Neural cell (in vitro differentiated cells): ENCODE measurements at regions not wholly inside any gene's neighbourhood (a gene's known extent, or its start where the extent isn't known, plus 50 kb on each side); places are given as distances from the start of the nearest gene placed in this dataset.

ENCODE experiments used
- H2AFZ ChIP-seq: fragments of 200-600, 300-800 bp; sonication (generic), shearing (Covaris generic); 2 replicates; pipeline ENCODE4 v1.6.0; 2014; ENCODE audit warnings: low read depth, mild to moderate bottlenecking, antibody characterized with exemption, low read length, moderate library complexity
- H3F3A ChIP-seq: fragments of 200-600 bp; shearing (Covaris generic); 2 replicates; pipeline ENCODE4 v1.6.1; 2016; ENCODE audit warnings: mild to moderate bottlenecking, moderate library complexity, mixed read lengths, antibody characterized with exemption, low read length; ENCODE audit not compliant: insufficient read depth, poor library complexity, severe bottlenecking
- H3K27ac ChIP-seq: fragments of 200-600, 300-800 bp; sonication (generic), shearing (Covaris generic); 2 replicates; pipeline ENCODE4 v1.5.1; 2014; ENCODE audit warnings: mild to moderate bottlenecking, low read length, moderate library complexity
- H3K27me3 ChIP-seq: fragments of 300-800, 200-600 bp; sonication (generic), shearing (Covaris generic); 2 replicates; pipeline ENCODE4 v1.6.0; 2014; ENCODE audit warnings: mild to moderate bottlenecking, low read depth, low read length, moderate library complexity; ENCODE audit not compliant: insufficient read depth
- H3K36me3 ChIP-seq: fragments of 300-800, 200-600 bp; sonication (generic), shearing (Covaris generic); 2 replicates; pipeline ENCODE4 v1.5.1; 2014; ENCODE audit warnings: mild to moderate bottlenecking, antibody characterized with exemption, low read length, moderate library complexity; ENCODE audit not compliant: insufficient read depth
- H3K4me2 ChIP-seq: fragments of 300-800, 200-600 bp; sonication (generic), shearing (Covaris generic); 2 replicates; pipeline ENCODE4 v1.6.0; 2014; ENCODE audit warnings: mild to moderate bottlenecking, low read length
- H3K4me3 ChIP-seq: fragments of 300-800, 200-600 bp; sonication (generic), shearing (Covaris generic); 2 replicates; pipeline ENCODE4 v1.5.1; 2014; ENCODE audit warnings: mild to moderate bottlenecking, low read length, moderate library complexity
- H3K79me2 ChIP-seq: fragments of 200-600 bp; shearing (Covaris generic); replicated peaks from 2 replicates; pipeline ENCODE4 v1.6.0; 2014; ENCODE audit warnings: mild to moderate bottlenecking, low read length, moderate library complexity; ENCODE audit not compliant: insufficient read depth
- H3K9ac ChIP-seq: fragments of 300-800, 200-600 bp; sonication (generic), shearing (Covaris generic); 2 replicates; pipeline ENCODE4 v1.6.1; 2016; ENCODE audit warnings: mild to moderate bottlenecking, low read length, mixed read lengths
- H3K9me2 ChIP-seq: fragments of 200-600 bp; shearing (Covaris generic); 2 replicates; pipeline ENCODE4 v1.6.1; 2016; ENCODE audit warnings: mild to moderate bottlenecking, low read length, mixed read lengths; ENCODE audit not compliant: insufficient read depth
- H3K9me3 ChIP-seq: fragments of 200-600, 300-800 bp; sonication (generic), shearing (Covaris generic); 2 replicates; pipeline ENCODE4 v1.6.1; 2016; ENCODE audit warnings: mild to moderate bottlenecking, mixed run types, low read length, moderate library complexity, mixed read lengths
- H4K20me1 ChIP-seq: fragments of 200-600 bp; shearing (Covaris generic); 2 replicates; pipeline ENCODE4 v1.6.1; 2016; ENCODE audit warnings: mild to moderate bottlenecking, mixed run types; ENCODE audit not compliant: insufficient read depth
- CTCF ChIP-seq: fragments of 450-650 bp; IDR thresholded peaks from 2 replicates; pipeline ENCODE4 v1.5.1; 2014; ENCODE audit warnings: antibody characterized with exemption, mild to moderate bottlenecking, moderate library complexity; ENCODE audit not compliant: poor library complexity, severe bottlenecking
- EP300 ChIP-seq: fragments of 450-650 bp; conservative IDR thresholded peaks from 2 replicates; pipeline ENCODE4 v1.6.1; 2014; ENCODE audit warnings: antibody characterized with exemption, mild to moderate bottlenecking, moderate library complexity; ENCODE audit not compliant: poor library complexity, severe bottlenecking
- EZH2 ChIP-seq: fragments of 200-600, 300-800 bp; shearing (Covaris generic), sonication (generic); IDR thresholded peaks from 2 replicates; pipeline ENCODE4 v1.6.1; 2014; ENCODE audit warnings: antibody characterized with exemption, low read length, borderline replicate concordance, mild to moderate bottlenecking; ENCODE audit not compliant: insufficient read depth, poor library complexity, severe bottlenecking
- MXI1 ChIP-seq: fragments of 450-650 bp; conservative IDR thresholded peaks from 2 replicates; pipeline ENCODE4 v1.6.1; 2014; ENCODE audit warnings: antibody characterized with exemption, mild to moderate bottlenecking; ENCODE audit not compliant: poor library complexity, severe bottlenecking
- RAD21 ChIP-seq: fragments of 450-650 bp; conservative IDR thresholded peaks from 2 replicates; pipeline ENCODE4 v1.6.1; 2014; ENCODE audit warnings: antibody characterized with exemption, mild to moderate bottlenecking, moderate library complexity
- REST ChIP-seq: IDR thresholded peaks from 2 replicates; pipeline ENCODE4 v1.6.1; 2012; ENCODE audit warnings: borderline replicate concordance
- TAF1 ChIP-seq: IDR thresholded peaks from 2 replicates; pipeline ENCODE4 v1.6.1; 2012; ENCODE audit warnings: low read depth

- H3K9me2 ChIP-seq, result no peaks in the 10 kb centered on the region
- H3K4me3 ChIP-seq, result no peak overlapping the region
- H3K79me2 ChIP-seq, result no peaks in the 10 kb centered on the region
- no peak overlapping the region for H3K9ac ChIP-seq
- no peak overlapping the region for H3K4me2 ChIP-seq
- H3K27me3 ChIP-seq, result no peaks in the 10 kb centered on the region
- H3F3A ChIP-seq, result no peaks in the 10 kb centered on the region
- H3K9me3 ChIP-seq, result no peaks in the 10 kb centered on the region
- no peak overlapping the region for H2AFZ ChIP-seq
- H4K20me1 ChIP-seq, result no peaks in the 10 kb centered on the region
- H3K27ac ChIP-seq, result no peak overlapping the region
- TF ChIP-seq TAF1 (no peak), MXI1 (no peak)
- H3K36me3 ChIP-seq, result no peaks in the 10 kb centered on the region
These were observed 98.3 kb upstream of the MAGI3 start for GRCh38 chr1:113291777-113292602.

GRCh38 chr1:113292603-113293255, 97.6 kb upstream of the MAGI3 start:
- Histone ChIP-seq H3K27me3 (no peaks in the 10 kb centered on the region), H3K4me3 (no peak overlapping the region), H3K27ac (no peak overlapping the region), H3K9me2 (no peaks in the 10 kb centered on the region), H3K4me2 (no peak overlapping the region), H3K79me2 (no peaks in the 10 kb centered on the region), H4K20me1 (no peaks in the 10 kb centered on the region), H2AFZ (no peak overlapping the region), H3K36me3 (no peaks in the 10 kb centered on the region), H3F3A (no peaks in the 10 kb centered on the region), H3K9me3 (no peaks in the 10 kb centered on the region), H3K9ac (no peak overlapping the region)
- TF ChIP-seq MXI1 (no peak), REST (no peak), EP300 (no peak), CTCF (no peak), EZH2 (no peak), RAD21 (no peak)
